KMS-11 (cell line): ENCODE measurements at regions not wholly inside any gene's neighbourhood (a gene's known extent, or its start where the extent isn't known, plus 50 kb on each side); places are given as distances from the start of the nearest gene placed in this dataset.
A peak's percentile ranks its signal among the peaks of the same experiment; 100 is the strongest.
"Not testable (repeated sequence)": the region's sequence is repeated elsewhere in the genome, so short reads cannot be mapped to it uniquely, and the experiment has no call there.

Experiments used
- H2AFZ ChIP-seq: fragments of 200-600 bp; sonication (generic); 2 replicates; pipeline ENCODE4 v1.6.1; 2016; ENCODE audit warnings: antibody characterized with exemption, mixed run types, low read depth
- H3K27ac ChIP-seq: fragments of 200-600 bp; sonication (generic); 2 replicates; pipeline ENCODE4 v1.6.1; 2016; ENCODE audit warnings: mild to moderate bottlenecking, mixed run types
- H3K27me3 ChIP-seq: fragments of 200-600 bp; sonication (generic); 2 replicates; pipeline ENCODE4 v1.6.1; 2017; ENCODE audit warnings: mild to moderate bottlenecking, low read depth, mixed run types, moderate library complexity; ENCODE audit not compliant: insufficient read depth
- H3K36me3 ChIP-seq: fragments of 200-600 bp; sonication (generic); 2 replicates; pipeline ENCODE4 v1.6.1; 2017; ENCODE audit warnings: mild to moderate bottlenecking, mixed run types; ENCODE audit not compliant: insufficient read depth
- H3K4me1 ChIP-seq: fragments of 200-600 bp; sonication (generic); 2 replicates; pipeline ENCODE4 v1.6.1; 2016; ENCODE audit warnings: mild to moderate bottlenecking, low read depth, mixed run types; ENCODE audit not compliant: poor library complexity, severe bottlenecking
- H3K4me2 ChIP-seq: fragments of 200-600 bp; sonication (generic); 2 replicates; pipeline ENCODE4 v1.7.0; 2016; ENCODE audit warnings: mild to moderate bottlenecking, mixed run types
- H3K4me3 ChIP-seq: fragments of 200-600 bp; sonication (generic); IDR thresholded peaks from 2 replicates; pipeline ENCODE4 v1.6.1; 2017; ENCODE audit warnings: low read depth, low read length, mixed read lengths; ENCODE audit not compliant: insufficient read depth
- H3K79me2 ChIP-seq: fragments of 200-600 bp; sonication (generic); 2 replicates; pipeline ENCODE4 v1.6.1; 2016; ENCODE audit warnings: low read depth, mixed run types; ENCODE audit not compliant: insufficient read depth
- H3K9ac ChIP-seq: fragments of 200-600 bp; sonication (generic); 2 replicates; pipeline ENCODE4 v1.6.1; 2016; ENCODE audit warnings: mild to moderate bottlenecking, mixed run types
- H4K20me1 ChIP-seq: fragments of 200-600 bp; sonication (generic); 2 replicates; pipeline ENCODE4 v1.6.1; 2016; ENCODE audit warnings: mild to moderate bottlenecking, mixed run types; ENCODE audit not compliant: insufficient read depth

DNA sequence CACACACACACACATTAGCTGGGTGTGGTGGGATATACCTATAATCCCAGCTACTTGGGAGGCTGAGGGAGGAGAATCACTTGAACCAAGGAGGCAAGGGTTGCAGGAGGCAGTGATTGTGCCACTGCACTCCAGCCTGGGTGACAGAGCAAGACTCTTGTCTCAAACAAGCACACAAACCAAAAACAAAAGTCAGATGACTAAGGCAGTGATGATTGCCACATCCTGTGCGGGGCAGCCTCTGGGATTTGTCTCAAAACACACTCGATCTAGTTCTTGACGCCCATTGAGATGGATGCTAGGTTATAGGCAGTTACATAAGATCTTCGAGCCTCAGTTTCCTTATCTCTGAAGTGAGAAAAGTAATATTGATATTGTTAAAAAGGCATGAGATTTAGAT is 57.8 kb upstream of the NBPF8 start:
- not testable (repeated sequence) for H3K79me2 ChIP-seq, H2AFZ ChIP-seq, H3K9ac ChIP-seq

DNA sequence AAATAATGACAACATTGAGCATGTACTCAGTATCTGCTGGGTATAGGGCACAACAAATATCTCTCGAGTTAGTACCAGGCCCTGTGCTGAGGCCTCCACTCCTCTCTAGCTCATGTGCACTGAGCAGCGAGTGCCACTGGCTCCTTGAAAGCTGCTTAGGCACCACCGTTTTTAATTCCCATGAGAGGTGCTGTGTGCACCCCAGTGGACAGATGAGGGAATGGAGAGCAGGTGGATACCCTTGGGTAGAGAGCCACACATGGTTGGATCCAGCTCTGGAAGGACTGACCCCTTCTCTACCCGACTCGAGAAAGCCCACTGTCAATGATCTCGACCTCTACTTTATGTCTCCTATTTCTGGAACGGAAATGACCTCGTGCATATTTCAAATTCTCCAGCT is 58.7 kb upstream of the NBPF8 start:
- H3K79me2 ChIP-seq, H3K4me3 ChIP-seq, H3K4me1 ChIP-seq, H3K27ac ChIP-seq, H3K4me2 ChIP-seq, H3K27me3 ChIP-seq, H3K9ac ChIP-seq, H4K20me1 ChIP-seq, H3K36me3 ChIP-seq, H2AFZ ChIP-seq: not testable (repeated sequence)

More for the DNA sequence above, 57.8 kb upstream of the NBPF8 start:
- H3K36me3 ChIP-seq, H3K27ac ChIP-seq, H4K20me1 ChIP-seq, H3K27me3 ChIP-seq, H3K4me1 ChIP-seq, H3K4me2 ChIP-seq, H3K4me3 ChIP-seq: not testable (repeated sequence)

- H3K79me2 ChIP-seq, H3K4me1 ChIP-seq, H3K36me3 ChIP-seq, H3K4me2 ChIP-seq, H2AFZ ChIP-seq, H3K27me3 ChIP-seq, H3K4me3 ChIP-seq, H4K20me1 ChIP-seq: not testable (repeated sequence)
- H3K9ac ChIP-seq, result peak overlapping the region; percentile 89
- peak overlapping the region; percentile 83 for H3K27ac ChIP-seq
These were observed 60.1 kb upstream of the NBPF8 start for GRCh38 chr1:120354618-120355184.

- not testable (repeated sequence) for H3K27ac ChIP-seq, H3K79me2 ChIP-seq, H3K9ac ChIP-seq, H3K4me3 ChIP-seq, H3K36me3 ChIP-seq, H4K20me1 ChIP-seq, H3K4me1 ChIP-seq, H3K27me3 ChIP-seq
- H2AFZ ChIP-seq, result peak overlapping the region; percentile 14; the same call in 1 of the 2 replicates
- peak overlapping the region; percentile 57; the same call in 1 of the 2 replicates for H3K4me2 ChIP-seq
These were observed 72.4 kb upstream of the NBPF8 start for GRCh38 chr1:120342231-120343073.

DNA sequence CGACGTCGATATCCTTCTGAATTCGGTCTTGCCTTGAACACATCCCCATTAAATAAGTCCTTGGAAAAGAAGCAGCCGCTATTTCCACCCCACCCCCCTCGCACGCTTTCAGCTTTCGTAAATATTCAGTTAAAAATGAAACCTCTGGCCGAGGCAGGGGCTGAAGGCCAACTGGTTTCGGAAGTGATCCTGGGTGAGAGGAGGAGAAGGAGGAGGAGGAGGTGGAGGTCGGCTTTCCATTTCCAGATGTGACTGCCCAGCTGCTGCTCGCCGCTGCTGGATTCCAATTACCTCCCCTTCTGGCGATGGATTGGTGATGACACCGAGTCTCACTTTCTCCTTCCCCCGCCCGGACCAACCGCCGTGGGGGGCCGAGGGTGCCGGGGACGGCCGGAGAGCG is 73.1 kb upstream of the NBPF8 start:
- not testable (repeated sequence) for H3K36me3 ChIP-seq, H3K27me3 ChIP-seq, H3K4me2 ChIP-seq, H4K20me1 ChIP-seq, H3K79me2 ChIP-seq, H3K4me1 ChIP-seq, H3K27ac ChIP-seq, H3K9ac ChIP-seq, H3K4me3 ChIP-seq
- H2AFZ ChIP-seq, result peak overlapping the region; percentile 18; the same call in 1 of the 2 replicates

GRCh38 chr1:120340838-120341751 is 73.7 kb upstream of the NBPF8 start:
- H4K20me1 ChIP-seq, H3K4me3 ChIP-seq, H3K4me2 ChIP-seq, H3K36me3 ChIP-seq, H3K4me1 ChIP-seq, H3K27me3 ChIP-seq, H3K9ac ChIP-seq, H3K27ac ChIP-seq, H3K79me2 ChIP-seq: not testable (repeated sequence)
- H2AFZ ChIP-seq, result peak overlapping the region; percentile 18; the same call in 1 of the 2 replicates

GRCh38 chr1:120315738-120316137 is 99.1 kb upstream of the NBPF8 start:
- H3K36me3 ChIP-seq, H4K20me1 ChIP-seq, H3K27me3 ChIP-seq, H3K79me2 ChIP-seq, H2AFZ ChIP-seq, H3K4me1 ChIP-seq, H3K4me3 ChIP-seq, H3K4me2 ChIP-seq, H3K27ac ChIP-seq, H3K9ac ChIP-seq: not testable (repeated sequence)

DNA sequence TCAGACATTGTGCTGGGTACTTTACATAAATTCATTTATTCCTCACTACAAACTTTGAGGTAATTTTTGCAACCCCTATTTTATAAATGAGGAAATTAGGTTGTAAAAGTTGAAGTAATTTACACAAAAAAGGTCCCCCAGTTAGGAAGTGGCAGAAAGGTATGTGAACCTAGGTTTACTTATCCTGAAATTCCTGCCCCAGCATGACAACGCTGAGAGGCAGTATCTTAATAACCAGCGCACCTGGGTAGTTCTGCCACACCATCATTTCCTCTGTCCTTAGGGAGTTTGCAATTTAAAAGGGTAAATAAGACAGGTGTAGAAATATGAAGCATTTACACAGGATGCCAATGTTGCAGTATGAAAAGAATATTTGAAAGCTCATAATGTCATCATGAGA is 102.9 kb upstream of the NBPF8 start:
- H3K27ac ChIP-seq, H3K36me3 ChIP-seq, H3K27me3 ChIP-seq, H4K20me1 ChIP-seq, H3K4me3 ChIP-seq, H2AFZ ChIP-seq, H3K79me2 ChIP-seq, H3K4me2 ChIP-seq, H3K9ac ChIP-seq, H3K4me1 ChIP-seq: not testable (repeated sequence)

- H3K4me2 ChIP-seq, H3K27me3 ChIP-seq, H3K9ac ChIP-seq, H4K20me1 ChIP-seq, H2AFZ ChIP-seq, H3K36me3 ChIP-seq, H3K4me3 ChIP-seq, H3K4me1 ChIP-seq, H3K79me2 ChIP-seq, H3K27ac ChIP-seq: not testable (repeated sequence)
These were observed 105.8 kb upstream of the NBPF8 start for GRCh38 chr1:120308940-120309578.
